ENCODE measurements at regions not wholly inside any gene's neighbourhood (a gene's known extent, or its start where the extent isn't known, plus 50 kb on each side); places are given as distances from the start of the nearest gene placed in this dataset.

GRCh38 chr6:163889904-163890514 is 475.5 kb downstream of the QKI start:
- TF ChIP-seq USF1 (IDR thresholded peaks at IDR 0.05) (no peak), CREB1 (IDR thresholded peaks at IDR 0.05; ENCODE audit: low read depth) (no peak), MAX (IDR thresholded peaks at IDR 0.05) (no peak), NFIC (IDR thresholded peaks at IDR 0.05) (no peak), ZBTB7A (IDR thresholded peaks at IDR 0.05; ENCODE audit: low read depth) (no peak), TCF12 (IDR thresholded peaks at IDR 0.05; ENCODE audit: low read depth) (no peak), EP300 (IDR thresholded peaks at IDR 0.05; ENCODE audit: borderline replicate concordance) (no peak), CEBPB (IDR thresholded peaks at IDR 0.05) (no peak), TEAD4 (IDR thresholded peaks at IDR 0.05) (no peak), YY1 (IDR thresholded peaks at IDR 0.05; ENCODE audit: low read depth) (no peak), TAF1 (IDR thresholded peaks at IDR 0.05; ENCODE audit: low read depth) (no peak), EGR1 (IDR thresholded peaks at IDR 0.05) (no peak), REST (IDR thresholded peaks at IDR 0.05; ENCODE audit: low read depth) (no peak), FOXM1 (IDR thresholded peaks at IDR 0.05; ENCODE audit: borderline replicate concordance, low read depth) (no peak)

GRCh38 chr6:163888030-163888819 is 473.7 kb downstream of the QKI start:
- no peak for TF ChIP-seq CREB1 (IDR thresholded peaks at IDR 0.05; ENCODE audit: low read depth)
- no peak for TF ChIP-seq REST (IDR thresholded peaks at IDR 0.05; ENCODE audit: low read depth)
- no peak for TF ChIP-seq TEAD4 (IDR thresholded peaks at IDR 0.05)
- no peak for TF ChIP-seq TAF1 (IDR thresholded peaks at IDR 0.05; ENCODE audit: low read depth)
- no peak for TF ChIP-seq FOXM1 (IDR thresholded peaks at IDR 0.05; ENCODE audit: borderline replicate concordance, low read depth)
- TF ChIP-seq EGR1 (IDR thresholded peaks at IDR 0.05) = no peak
- no peak for TF ChIP-seq MAX (IDR thresholded peaks at IDR 0.05)
- TF ChIP-seq NFIC (IDR thresholded peaks at IDR 0.05) = no peak
- no peak for TF ChIP-seq ZBTB7A (IDR thresholded peaks at IDR 0.05; ENCODE audit: low read depth)
- no peak for TF ChIP-seq EP300 (IDR thresholded peaks at IDR 0.05; ENCODE audit: borderline replicate concordance)
- TF ChIP-seq TCF12 (IDR thresholded peaks at IDR 0.05; ENCODE audit: low read depth) = no peak

- TF ChIP-seq USF1 (IDR thresholded peaks at IDR 0.05) (no peak), REST (IDR thresholded peaks at IDR 0.05; ENCODE audit: low read depth) (no peak), CREB1 (IDR thresholded peaks at IDR 0.05; ENCODE audit: low read depth) (no peak), NFIC (IDR thresholded peaks at IDR 0.05) (no peak), EGR1 (IDR thresholded peaks at IDR 0.05) (no peak), FOXM1 (IDR thresholded peaks at IDR 0.05; ENCODE audit: borderline replicate concordance, low read depth) (no peak), EP300 (IDR thresholded peaks at IDR 0.05; ENCODE audit: borderline replicate concordance) (no peak), MAX (IDR thresholded peaks at IDR 0.05) (no peak), ZBTB7A (IDR thresholded peaks at IDR 0.05; ENCODE audit: low read depth) (no peak), TAF1 (IDR thresholded peaks at IDR 0.05; ENCODE audit: low read depth) (no peak), YY1 (IDR thresholded peaks at IDR 0.05; ENCODE audit: low read depth) (no peak), CEBPB (IDR thresholded peaks at IDR 0.05) (no peak), TEAD4 (IDR thresholded peaks at IDR 0.05) (no peak), TCF12 (IDR thresholded peaks at IDR 0.05; ENCODE audit: low read depth) (no peak), RAD21 (IDR thresholded peaks at IDR 0.05; ENCODE audit: low read depth) (no peak)
These were observed 471.9 kb downstream of the QKI start for GRCh38 chr6:163886428-163886827.
